Glomerular visceral epithelial cell (primary cell): ENCODE measurements at regions not wholly inside any gene's neighbourhood (a gene's known extent, or its start where the extent isn't known, plus 50 kb on each side); places are given as distances from the start of the nearest gene placed in this dataset.
"Not testable (repeated sequence)": the region's sequence is repeated elsewhere in the genome, so short reads cannot be mapped to it uniquely, and the experiment has no call there.

Experiments
- DNase-seq: peaks from one replicate; pipeline ENCODE4 v3.0.0-alpha.2; 2016; ENCODE audit errors: extremely low spot score

DNA sequence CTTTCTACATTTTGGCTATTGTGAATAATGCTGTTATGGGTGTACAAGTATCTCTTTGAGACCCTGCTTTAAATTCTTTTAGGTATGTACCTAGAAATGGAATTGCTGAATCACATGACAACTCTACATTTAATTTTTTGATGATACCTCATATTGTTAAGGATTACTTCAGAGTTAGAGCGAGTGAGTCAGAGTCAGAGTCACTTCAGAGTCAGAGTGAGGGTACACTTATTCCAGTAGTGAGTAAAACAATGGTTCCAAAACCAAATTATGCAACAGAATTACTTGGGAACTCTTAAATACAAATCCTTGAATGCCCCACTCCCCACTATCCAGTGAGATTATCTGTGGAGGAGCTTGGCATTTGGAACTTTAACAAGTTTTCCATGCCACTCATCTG is 50.3 kb upstream of the SNRK start:
- no peak for DNase-seq

DNA sequence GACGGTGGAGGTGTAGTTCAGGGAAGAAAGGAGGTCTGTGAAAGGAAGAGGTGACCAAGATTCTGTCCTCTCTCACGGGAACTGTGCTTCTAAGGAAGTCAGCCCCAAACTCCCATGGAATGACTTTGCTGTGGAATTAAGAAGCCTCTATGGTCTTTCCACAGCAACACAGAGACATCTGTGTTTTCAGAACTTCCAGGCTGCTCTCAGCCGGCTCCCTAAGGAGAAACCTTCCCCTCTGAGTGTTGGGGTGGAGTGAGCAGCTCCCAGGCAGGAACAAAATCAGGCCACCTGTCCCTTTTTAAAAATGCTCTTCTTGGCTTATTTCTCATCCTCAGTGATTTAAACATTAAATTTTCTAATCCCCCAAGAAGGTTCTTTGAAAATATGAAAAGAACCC is 53.3 kb upstream of the SNRK start:
- DNase-seq: no peak

DNA sequence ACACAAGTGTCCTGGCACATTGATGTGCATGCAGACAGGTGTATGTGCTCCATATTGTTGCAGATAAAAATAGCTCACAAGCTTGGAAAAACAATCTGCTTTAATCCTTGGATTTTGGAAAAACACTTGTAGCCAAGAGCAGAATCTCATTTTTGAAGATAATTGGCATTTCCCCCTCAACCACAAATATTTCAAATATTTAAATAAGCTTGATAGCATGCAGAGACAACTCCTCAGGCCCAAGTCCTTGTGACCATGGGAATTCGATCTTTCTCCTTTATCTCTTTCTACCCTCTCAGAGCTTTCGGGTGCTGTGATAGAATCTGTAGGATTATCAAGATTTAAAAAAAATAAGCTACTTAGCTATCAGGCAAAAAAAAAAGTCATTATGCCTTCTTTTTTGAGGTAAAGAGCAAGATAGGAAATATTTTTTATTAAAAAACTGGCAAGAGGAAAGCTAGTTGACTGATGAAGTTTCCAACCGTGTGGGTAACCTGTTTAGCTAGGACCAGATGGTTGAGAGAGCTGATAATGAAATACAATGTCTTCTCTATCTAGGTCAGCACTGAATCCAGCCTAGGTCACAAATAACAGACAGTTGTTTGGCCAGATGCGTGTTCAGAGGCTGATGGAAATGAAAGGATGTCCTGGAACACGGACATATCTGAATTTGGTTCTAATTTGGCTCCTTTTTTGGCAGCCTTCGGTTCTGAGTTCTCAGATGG is 54.9 kb upstream of the SNRK start:
- DNase-seq: no peak

DNA sequence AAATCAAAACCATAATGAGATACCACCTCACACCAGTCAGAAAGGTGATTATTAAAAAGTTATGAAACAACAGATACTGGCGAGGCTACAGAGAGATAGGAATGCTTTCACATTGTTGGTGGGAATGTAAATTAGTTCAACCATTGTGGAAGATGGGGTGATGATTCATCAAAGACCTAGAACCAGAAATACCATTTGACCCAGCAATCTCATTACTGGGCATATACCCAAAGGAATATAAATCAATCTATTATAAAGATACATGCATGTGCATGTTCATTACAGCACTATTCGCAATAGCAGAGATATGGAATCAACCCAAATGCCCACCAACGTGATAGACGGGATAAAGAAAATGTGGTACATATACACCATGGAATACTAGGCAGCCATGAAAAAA is 56.5 kb upstream of the SNRK start:
- not testable (repeated sequence) for DNase-seq

DNA sequence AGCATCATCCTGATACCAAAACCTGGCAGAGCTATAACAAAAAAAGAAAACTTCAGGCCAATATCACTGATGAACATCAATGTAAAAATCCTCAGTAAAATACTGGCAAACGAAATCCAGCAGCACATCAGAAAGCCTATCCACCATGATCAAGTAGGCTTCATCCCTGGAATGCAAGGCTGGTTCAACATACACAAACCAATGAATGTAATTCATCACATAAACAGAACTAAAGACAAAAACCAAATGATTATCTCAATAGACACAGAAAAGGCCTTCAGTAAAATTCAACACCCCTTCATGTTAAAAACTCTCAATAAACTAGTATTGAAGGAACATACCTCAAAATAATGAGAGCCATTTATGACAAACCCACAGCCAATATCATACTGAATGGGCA is 58.7 kb upstream of the SNRK start:
- DNase-seq: not testable (repeated sequence)

DNA sequence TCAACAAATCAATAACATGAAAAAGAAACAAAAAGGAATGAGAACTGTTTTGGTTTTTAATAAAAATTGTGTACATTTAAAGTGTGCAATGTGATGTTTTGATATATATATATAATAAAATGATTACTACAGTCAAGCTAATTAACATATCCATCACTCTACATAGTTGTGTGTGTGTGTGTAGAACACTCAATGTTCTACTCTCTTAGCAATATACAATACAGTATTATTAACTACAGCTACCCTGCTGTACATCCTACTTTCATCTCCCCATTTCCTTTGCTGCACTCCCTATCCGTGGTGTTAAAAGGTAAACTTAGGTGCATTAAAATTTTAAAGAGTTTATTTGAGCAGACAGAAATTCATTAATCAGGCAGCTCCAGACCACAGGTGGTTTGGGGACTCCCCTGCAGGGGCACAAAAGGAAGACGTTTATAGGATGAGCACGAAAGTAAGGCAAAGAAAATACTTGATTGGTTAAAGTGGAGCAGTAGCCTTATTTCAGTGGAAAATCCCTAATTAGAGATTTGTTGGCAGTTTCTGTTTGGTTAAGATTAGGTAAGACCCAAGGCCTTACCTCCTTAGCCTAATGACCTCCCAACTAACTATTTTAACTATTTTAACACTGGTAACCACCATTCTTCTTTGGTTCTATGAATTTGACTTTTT is 61.8 kb upstream of the SNRK start:
- no peak for DNase-seq

DNA sequence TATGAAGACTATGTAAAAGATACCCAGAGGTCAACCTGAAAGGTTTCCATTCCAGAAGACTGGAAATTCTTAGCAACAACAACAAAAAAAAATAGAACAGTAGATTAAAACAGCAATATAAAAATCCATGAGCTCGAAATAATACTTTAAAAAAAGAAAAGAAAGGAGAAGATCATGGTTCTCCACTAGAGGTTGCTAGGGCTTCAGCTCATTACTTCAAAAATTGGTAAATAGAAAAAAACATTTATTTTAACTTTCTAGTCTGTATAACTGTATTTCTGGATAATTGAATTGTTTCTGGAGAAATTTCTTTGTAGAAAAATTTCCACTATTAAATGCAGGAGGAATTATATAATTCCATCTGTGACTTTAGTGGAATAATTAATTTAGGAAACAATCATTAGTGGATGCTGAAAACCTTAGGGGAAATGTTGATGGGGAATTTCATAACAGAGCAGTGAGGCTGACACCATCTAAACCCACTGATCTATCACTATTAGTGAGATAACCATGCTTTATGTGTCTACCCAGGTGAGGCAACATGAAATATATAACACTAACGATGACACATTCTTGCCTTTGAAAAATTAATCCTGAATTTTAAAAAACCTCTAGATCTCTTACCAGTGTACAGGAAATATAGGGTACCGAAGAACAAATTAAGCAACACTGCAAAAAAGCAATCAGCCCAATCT is 62.5 kb upstream of the SNRK start:
- no peak for DNase-seq

DNA sequence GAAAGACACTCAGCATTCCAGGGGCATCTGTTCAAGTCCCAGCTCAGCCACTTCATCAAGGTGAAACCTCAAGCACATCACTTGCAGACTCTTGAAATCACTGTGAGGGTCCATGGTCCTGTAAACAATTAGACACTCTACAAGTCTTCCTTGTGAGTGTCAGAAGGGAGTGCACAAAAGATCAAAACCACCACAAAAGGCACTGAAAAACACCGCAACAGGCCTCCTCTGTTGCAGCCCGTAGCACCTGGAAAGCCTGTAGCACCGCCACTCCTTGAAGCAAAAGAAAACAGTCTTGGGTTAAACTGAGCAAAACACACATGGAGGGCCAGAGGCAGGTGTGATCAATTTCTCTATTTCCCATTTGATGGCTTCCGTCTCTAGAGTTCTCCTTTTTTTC is 63.8 kb upstream of the SNRK start:
- DNase-seq: no peak

DNA sequence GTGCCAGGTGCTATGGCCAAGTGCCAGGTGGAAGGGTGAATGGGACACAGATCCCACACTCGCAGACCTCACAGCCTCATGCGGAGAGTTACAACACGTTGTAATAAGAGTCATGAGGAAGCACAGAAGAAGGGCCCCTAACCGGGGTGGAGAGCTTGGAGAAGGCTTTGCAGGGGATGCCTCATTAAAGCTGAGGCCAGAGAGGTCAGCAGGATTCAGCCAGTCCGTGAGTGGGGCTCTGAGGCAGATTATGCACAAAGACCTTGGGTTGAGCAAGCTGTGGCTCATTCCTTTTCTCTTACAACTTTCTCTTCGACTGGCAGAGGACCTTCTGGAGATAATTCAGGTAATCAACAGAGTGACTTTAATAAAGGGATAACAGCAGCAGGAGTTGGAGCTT is 65.3 kb upstream of the SNRK start:
- DNase-seq: no peak

DNA sequence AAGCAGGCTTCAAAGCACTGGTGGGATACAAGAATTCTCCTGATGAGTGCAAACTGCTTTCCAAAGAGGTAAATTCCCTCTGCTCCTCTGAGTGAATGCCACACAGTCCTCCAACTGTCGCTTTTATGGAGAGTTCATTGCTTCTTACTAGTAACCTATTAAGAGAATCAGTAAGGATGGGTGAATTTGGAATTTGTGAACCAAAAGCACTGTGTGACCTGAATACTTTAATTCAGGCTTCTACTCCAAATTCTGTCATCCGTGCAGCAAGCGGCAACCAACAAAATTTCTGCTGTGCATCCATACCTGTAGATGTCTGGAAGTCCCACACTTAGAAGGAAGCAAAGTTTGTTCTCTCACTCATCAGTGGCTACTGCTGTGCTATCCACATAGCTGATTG is 66.7 kb upstream of the SNRK start:
- DNase-seq: no peak

DNA sequence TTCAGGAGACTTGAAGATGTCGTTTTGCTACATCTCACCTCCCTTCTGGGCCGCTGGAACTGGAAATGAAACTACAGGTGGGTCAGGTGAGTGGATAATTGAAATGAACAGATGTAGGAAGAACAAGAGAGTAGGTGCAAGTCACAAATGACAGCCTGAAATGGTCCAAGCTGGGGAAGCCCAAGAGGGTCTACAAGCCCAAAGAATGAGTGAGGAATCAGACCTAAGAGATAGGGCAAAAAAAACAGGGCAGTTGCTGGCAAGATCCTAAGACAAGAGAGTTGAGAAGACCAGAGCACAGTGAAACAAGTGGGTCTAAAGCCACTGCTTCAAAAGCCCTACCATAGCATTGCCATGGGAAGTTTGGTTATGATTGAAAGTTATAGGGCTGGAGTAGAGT is 67.4 kb upstream of the SNRK start:
- no peak for DNase-seq

DNA sequence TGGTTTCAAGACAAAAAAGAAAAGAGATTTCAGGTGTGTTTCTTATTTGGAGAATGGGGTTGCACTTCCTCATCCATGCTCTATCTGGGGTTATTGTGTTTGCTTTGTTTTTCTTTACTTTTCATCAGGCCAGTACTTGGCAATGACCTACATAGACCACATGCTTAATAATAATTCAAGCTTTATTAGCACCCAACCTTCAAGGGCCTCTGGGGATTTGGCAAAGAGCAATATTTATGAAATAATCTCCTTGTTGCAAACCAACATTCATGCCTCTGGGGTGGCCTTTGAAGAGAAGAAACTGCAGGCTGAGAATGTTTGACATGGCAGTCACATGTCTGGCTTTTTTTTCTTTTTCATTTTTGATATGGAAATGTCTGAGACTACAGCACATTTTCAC is 68.2 kb upstream of the SNRK start:
- DNase-seq: no peak

DNA sequence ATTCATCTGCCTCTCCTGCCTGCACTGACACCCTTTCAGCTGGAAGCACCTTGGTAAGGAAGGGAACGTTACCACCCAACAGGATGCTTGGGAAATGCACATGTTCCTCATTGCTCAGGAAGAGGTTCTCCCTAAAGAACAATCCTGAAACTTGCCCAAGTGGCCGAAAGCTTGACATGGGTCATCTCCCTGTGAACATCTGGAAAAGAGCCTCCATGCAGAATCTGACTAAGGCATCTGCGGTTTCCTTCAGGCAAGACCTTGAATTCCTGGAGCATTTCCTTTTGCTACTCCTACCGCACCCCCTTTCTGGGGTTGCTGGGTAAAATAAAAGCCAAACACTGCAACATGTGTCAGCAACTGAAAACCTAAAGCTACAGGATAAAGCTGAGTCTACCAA is 68.7 kb upstream of the SNRK start:
- peak; percentile 9 for DNase-seq

DNA sequence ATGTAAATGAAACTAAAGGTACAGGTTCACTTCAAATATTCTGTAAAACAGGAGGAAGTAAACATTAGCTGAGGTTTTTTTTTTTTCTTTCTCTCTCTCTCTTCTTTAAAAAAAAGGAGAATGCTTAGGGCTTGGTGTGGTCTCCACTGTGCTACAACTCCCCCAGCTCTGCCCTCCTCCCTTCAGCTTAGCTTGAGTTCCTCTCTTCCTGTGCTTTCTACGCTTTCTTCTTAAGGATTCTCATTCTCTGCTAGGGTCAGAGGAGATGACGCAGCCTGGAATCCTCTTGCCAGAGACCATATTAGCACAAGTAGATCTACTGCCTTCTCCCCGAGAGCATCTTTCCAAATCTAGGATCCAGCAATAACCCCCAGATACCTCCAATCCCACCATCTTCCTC is 69.1 kb upstream of the SNRK start:
- no peak for DNase-seq

DNA sequence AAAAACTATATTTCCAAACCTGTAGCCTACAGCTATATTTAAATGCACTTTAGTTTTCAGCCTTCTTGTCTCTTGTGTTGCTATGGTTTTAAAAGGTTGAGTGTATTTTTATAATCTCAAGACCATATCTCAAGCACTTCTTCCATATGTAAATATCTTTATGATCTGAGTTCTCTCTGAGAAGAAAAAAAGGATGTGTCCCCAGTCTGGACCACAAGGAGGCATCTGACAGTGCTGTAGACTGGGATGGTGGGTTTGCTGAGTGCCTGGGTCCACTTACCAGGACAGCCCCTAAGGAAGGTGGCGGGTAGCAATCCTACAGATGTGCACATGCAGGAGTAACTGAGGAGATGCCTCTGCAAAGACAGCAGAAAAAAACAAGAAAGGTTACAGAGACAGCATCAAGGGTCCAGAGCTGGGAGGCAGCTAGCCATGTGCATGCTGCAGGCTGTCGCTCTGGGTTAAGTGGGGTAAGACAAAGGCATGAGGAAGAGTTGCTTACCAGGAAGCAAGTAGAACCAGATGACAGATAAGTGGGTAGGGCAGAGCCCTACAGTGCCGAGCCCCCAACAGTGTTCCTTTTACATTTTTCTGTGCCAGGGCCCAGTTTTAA is 70.6 kb upstream of the SNRK start:
- no peak for DNase-seq

DNA sequence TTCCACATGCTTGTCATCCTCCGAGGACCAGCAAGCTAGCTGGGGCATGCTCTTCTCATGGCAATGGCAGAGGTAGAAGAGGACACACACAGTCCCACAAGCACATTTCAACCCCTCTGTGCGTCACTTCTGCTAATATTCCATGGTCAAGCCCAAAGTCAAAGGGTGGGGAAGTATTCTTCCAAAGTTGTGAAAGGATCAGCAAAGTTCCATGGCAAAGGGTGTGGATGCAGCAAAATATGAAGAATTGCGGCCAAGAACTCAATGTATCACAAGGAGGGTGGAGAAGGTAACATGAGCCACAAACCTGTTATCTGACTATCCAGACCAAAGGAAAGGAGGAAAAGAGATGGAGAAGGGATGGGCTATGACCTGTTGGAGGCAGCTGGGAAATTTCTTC is 71.2 kb upstream of the SNRK start:
- no peak for DNase-seq

DNA sequence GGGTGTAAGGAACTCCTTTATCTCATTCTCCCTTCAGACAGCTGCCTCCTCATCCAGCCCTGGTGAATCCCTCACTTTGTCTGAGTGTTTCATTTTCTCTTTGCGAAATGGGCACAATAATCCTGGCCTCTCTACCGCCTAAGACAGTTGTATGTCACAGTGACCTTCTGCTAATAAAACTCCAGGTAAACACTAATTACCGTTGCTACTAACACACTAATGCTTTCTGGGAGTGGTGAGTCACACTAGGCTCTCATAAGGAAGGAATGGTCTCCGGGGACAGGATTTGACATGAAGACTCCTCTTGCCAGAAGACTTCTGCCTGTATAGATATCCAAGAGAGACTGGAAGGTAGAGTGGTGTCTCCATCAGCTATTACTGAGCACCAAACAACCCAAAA is 71.7 kb upstream of the SNRK start:
- no peak for DNase-seq

DNA sequence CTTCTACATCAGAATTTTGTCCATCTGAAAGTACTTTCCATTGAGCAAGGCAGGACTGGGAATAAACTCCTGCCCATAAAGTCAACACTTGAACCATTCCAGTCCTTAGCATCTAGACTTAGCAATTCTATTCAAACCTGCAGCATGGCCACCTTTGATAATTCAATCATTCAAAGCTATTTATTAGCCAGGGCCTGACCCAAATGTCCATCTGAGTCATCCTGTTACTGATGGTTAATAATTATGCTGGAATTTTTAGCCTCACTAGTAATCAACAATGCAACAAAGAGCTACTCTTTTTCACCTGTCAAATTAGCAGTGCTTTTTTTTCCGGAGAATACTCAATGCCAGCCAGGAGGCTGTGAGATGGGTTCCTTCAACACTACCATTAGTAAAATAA is 72.7 kb upstream of the SNRK start:
- peak; percentile 22 for DNase-seq

DNA sequence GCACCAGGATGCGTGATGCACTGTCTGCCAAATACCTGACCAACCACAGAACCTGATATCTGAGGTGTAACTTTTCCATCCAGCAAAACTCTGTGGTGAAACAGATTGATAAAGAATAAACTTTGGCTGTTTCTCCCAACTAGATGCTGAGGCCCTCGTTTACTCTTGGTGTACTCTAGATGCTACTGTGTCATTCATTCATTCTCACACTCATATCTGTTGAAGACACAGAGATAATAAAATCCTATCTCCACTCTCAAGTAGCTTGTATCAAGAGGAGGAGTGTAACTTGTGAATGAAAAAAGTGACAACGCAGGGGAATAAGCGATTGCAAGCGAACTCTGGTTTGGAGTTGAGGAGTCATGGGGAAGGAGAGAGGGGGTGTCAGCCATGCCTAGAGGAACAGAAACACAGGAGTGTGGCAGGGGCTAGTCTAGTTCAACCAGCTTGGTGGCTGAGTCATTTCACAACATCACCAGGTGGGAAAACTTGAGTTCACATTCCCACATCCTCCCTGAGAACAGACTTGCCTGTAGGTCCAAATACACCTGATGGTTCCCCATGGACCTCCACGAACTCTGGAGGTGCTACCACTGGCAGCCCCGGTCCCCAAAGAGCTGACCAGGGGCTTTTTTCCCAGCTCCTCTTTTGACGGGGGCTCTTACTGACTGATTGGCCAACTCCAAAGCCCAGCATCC is 73.3 kb upstream of the SNRK start:
- peak; percentile 10 for DNase-seq

DNA sequence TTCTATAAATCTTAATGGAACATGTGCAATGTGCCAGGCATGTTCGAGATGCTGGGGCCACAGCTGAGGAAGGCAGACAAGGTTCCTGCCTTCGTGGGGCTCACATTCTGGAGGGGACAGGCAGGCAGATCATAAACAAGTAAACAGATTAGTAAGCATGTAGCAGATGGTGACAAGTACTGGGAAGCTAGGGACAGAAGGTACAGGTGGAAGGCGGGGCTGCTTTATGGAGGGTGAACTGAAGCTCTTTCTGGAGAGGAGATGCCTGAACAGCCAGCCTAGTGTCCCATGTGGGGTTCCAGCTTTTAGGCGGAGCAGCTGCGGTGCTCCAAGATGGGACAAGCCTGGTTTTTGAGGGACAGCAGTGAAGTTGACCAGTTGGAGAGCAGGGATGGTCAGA is 74.7 kb upstream of the SNRK start:
- DNase-seq: no peak

DNA sequence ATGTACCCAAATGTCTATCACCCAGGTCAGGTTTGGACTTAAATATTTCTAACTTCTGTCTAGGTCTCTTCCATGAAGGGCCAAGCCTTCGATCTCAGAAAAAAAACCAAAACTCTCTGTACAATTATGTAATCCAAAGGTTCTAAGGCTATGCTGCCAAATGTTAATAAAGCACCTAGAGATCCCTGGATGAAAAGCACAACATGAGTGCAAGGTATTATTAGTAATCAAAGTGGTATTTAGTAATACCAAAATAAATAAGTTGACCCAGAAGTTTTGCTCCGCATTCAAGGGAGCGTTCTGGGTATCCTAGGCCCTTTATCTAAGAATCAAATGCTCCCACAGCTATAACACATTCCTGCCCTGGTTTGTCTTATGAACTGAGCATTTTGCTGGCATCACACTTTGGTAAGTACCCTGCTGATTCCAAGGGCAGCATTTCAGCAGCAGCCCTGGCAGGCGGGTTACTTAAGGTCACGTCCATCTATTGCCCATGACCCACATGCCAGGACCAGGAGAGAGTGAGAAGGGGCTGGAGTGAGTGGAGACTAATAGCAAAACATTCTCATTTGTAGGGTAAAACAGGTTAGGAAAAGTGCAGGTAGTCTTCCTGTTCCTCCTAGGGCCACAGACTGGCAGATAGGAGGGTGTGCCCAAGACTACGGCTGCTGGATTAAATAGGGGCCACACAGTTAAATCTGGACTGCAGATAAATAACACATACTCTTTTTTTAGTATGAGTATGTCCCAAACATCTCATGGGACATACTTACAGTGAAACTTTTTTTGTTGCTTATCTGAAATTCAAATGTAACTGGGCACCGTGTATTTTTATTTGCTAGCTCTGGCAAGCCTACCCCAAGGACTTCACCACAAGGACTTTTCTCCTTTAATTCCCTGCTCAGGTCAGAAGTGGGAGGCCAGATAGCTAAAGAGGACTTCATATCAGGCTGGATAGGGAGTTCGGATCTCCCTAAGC is 76.0 kb upstream of the SNRK start:
- DNase-seq: no peak
